HG03575 (cell line): ENCODE measurements at regions not wholly inside any gene's neighbourhood (a gene's known extent, or its start where the extent isn't known, plus 50 kb on each side); places are given as distances from the start of the nearest gene placed in this dataset.

Experiments used
- ATAC-seq: cut with Tn5 transposase; IDR thresholded peaks from one replicate; pipeline ENCODE4 v1.9.1; 2021; ENCODE audit not compliant: unreplicated experiment, insufficient number of reproducible peaks, low FRiP score; ENCODE audit errors: extremely low read depth

DNA sequence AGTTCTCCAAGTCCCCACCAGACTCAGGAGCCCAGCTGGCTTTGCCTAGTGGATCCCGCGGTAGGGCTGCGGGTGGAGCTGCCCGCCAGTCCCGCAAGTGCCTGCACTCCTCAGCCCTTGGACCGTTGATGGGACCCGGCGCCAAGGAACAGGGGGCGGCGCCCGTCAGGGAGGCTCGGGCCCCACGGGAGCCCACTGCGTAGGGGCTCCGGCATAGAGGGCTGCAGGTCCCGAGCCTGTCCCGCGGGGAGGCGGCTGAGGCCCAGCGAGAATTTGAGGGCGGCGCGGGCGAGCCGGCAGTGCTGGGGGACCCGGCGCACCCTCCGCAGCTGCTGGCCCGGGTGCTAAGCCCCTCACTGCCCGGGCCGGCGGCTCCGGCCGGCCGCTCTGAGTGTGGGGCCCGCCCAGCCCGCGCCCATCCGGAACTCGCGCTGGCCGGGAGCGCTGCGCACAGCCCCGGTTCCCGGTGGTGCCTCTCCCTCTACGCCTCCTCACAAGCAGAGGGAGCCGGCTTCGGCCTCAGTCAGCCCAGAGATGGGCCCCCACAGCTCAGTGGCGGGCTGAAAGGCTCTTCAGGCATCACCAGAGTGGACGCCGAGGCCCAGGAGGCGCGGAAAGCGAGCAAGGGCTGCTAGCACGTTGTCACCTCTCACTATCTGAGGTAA, 452.4 kb upstream of the LRFN5 start:
- ATAC-seq = no peak

- ATAC-seq = no peak
Observed at GRCh38 chr14:41146391-41146790, 460.3 kb upstream of the LRFN5 start.

DNA sequence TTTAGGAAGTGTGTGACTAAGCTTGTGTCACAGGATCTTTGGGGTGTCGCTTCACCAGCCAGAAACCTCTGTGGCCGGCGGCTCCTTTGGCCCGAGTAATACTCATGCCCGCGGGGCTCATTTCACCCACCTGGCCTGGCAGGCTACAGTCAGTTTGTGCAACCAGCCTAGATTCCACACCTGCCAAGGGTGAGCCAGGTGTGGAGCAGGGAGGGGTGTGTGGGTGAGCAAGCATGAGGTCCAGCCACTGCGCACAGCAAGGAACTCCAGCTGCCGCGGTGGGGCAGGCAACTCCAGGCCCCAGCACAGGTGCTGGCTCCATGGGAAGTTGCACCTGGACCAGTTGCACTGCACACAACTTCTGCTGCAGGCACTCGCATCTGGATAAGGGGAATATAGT, 462.3 kb upstream of the LRFN5 start:
- ATAC-seq = no peak

DNA sequence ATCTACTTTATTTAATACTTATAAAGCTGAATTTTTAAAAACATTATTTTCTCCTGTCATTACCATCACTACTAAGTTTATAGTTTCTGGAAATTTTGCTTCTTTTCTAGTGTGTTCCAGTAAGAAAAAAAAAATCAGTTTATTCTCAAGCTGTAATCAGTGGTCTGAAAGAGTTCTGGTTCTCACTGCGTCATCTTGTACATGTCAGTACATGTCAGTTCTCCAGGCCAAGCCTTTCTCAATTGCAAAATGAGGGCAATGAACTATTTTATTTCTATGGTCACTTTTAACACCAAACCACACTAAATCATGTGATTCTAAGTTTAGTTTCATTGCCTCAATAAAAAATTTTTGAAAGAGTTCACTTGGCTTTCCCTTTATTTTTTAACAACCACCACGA, 468.9 kb upstream of the LRFN5 start:
- no peak for ATAC-seq

- no peak for ATAC-seq
Observed at GRCh38 chr14:41130274-41130673, 476.4 kb upstream of the LRFN5 start.

- ATAC-seq = no peak
Observed at GRCh38 chr14:41120402-41120801, 486.3 kb upstream of the LRFN5 start.

DNA sequence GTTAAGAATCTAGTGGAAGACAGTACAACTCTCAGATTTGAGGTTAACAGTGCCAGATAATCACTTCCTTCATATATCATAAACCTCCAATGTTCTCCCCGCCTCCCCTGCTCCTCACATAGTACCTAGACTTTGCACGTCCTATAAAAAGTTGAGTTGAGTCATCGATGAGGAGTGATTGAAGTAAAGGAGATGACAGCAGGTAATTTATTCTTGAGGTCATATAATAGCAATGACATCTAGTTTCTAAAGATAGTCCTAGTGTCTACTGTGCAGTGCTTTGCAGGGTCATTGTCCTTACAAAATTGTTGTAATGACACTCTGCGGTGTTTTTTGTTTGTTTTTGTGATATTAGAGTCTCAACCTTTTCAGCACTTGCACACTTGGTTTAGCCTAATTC, 510.5 kb upstream of the LRFN5 start:
- no peak for ATAC-seq

DNA sequence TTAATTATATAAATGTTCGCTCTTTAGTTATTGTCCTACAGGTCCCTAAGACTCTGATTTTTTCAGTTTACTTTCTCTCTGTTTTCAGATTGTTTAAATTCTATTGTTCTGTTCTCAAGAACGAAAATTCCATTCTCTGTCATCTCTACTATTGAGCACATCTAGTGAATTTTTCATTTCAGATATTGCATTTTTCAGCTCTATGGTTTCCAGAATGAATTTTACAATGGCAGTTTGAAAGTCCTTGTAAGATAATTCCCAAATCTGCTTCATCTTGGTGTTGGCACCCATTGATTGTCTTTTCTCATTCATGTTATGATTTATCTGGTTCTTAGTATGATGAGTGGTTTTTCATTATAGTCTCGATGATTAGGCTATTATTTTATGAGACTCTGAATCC, 519.6 kb upstream of the LRFN5 start:
- ATAC-seq = no peak

GRCh38 chr14:41073544-41073943, 533.1 kb upstream of the LRFN5 start:
- no peak for ATAC-seq

DNA sequence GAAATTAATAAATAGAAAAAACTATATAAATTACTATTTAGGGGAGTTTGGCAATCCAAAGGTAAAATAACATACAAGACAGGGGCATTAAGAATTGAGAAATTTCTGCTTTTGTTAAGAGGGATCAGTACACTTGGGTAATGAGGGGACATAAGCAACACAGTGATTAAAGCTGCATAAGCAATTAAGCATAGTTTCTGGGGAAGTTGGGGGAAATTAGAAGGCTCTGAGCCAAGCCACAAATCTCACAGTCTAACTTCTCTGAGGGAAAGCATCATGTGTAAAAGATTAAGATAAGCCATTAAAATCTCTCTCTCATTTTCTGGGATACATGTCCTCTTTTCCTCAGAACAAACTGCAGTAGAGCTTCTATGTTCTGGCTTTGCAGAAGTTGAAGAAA, 533.9 kb upstream of the LRFN5 start:
- ATAC-seq = no peak

DNA sequence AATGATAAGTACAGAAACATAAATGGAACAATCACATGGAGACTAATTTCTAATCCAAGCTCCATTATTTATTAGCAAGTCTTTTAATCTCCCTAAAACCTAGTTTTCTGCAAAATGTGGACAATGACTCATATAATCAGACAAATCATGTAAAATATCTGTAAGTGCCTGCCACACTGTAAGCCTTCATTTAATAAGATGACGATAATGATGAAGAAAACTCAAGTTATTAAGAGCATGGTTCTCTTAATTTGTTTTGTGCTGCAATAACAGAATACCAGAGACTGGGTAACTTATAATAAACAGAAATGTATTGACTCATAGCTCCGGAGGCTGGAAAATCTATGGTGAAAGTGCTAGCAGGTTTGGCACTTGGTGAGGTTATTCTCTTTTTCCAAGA, 535.3 kb upstream of the LRFN5 start:
- ATAC-seq = no peak

DNA sequence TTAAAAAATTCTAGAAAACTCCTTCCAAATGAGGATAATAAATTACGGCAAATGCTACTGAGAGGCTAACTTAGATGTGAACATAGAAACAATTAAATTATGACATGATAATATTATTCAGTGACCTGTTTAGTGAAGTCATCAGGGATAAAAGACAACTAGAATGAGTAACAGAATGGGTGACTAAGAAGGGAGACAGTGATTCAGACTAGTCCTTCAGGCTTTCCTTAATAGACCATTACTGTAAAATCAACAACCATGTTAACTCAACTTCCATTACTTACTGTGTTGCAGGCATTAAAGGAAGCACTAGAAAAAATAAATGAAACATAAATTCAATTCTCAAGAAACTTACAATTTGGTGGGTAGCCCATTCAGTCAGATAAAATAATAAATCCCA, 543.9 kb upstream of the LRFN5 start:
- no peak for ATAC-seq

DNA sequence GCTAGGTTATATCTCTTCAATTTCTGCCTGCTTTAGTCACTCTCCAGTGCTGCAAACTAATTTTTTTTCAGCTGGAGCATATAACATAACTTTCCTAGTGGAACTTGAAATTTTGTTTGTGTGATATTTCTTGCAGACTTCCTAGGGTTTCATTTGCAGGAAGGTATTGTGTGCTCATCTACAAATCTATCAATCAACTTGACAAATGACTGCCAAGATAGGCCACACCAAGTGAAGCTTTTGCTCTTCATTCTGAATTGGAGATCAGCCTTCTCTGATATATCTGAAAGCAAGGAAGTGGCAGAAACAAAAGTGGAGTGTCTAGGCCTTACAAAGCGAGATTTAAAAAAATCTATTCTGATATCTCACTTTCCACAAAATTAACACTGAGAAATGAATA, 551.1 kb upstream of the LRFN5 start:
- no peak for ATAC-seq

- no peak for ATAC-seq
Observed at GRCh38 chr14:41051801-41052200, 554.9 kb upstream of the LRFN5 start.

DNA sequence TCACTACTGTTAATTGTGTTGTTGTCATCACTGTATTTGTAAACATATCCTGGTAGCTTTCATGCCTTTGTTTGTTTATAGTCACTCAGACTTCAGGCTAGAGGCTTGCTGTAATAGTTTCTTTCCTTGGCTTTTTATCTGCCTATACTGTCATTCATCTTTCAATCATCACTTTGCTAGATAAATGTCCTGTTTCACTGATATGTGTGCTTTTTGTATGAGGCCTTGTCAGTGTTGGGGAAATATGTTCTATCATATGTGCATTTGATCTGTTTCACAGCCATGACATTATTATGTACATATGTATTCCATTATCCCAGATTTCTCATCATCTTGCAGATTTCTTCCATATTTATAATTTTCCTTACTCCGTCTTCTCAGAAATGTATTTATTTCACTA, 558.9 kb upstream of the LRFN5 start:
- ATAC-seq = no peak

DNA sequence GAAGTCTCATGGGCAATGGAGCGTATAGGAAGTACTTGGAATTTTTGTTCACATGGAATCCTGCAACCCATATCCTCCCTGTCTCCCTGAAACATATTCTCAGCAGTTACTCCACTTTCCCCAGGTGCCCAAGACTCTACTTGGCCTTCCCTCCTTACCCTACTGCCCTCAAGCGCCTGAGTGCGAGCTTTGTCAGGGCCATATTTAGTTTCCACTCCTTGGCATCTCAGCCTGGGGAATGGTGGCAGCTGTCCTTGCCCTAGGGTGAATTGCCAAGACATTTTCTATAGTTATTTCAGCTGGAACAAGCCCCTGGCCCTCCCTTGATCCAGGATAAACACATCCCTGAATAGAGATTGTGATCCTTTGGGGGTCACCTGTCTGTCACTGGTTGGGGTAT, 569.3 kb upstream of the LRFN5 start:
- no peak for ATAC-seq

- no peak for ATAC-seq
Observed at GRCh38 chr14:41034969-41035368, 571.7 kb upstream of the LRFN5 start.

DNA sequence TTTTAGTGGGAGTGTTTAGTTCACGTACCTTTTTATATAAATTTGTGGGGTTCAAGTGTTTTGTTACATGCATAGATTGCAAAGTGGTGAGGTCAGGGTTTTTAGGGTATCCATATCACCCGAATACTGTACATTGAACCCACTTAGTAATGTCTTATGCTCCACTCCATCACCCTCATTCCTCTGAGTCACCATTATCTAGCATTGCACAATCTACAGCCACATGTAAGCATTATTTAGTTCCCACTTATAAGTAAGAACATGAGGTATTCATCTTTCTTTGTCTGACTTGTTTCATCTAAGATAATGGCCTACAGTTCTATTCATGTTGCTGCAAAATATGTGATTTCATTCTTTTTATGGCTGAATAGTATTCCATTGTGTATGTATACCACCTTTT, 583.7 kb upstream of the LRFN5 start:
- ATAC-seq = no peak

DNA sequence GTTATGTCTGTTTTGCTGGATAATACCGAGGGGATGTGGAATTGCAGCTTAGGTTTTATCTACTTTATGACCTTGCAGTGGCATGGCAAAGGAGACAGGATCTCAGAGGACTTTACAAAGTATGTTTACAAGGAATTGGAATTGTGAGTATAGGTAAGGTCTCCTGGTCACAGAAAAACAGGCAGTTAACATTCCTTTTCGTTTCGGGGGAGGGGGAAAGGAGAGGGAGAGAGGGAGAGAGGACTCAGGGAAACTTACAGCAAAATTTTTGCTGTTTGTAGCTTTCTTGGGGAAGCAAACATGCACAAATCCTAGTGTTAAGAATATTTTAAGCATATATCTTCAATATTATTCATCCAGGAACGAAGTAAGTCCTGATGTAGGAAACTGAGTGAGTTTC, 590.5 kb upstream of the LRFN5 start:
- no peak for ATAC-seq

GRCh38 chr14:41000350-41000749, 606.3 kb upstream of the LRFN5 start:
- ATAC-seq = no peak

GRCh38 chr14:40989260-40989659, 617.4 kb upstream of the LRFN5 start:
- ATAC-seq = no peak

DNA sequence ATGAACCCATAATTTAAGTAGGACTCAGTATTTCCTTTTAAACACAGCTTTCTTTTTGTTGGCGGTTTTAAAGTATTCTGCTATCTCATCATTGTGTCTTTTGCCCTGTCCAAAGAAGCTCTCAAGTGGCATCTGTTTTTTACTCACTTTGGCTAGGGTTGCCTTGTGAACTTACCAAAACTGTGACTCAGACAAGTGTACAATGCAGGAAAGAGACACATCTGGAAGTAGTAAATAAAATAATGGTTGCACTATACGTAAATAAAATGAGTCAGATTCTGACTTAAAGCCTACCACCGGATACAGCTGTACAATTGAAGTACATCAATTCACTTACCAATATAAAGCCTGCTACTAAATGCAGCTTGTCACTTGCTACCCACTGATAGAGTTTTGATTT, 619.2 kb upstream of the LRFN5 start:
- no peak for ATAC-seq
